Endothelial cell of umbilical vein (primary cell): ENCODE measurements at regions not wholly inside any gene's neighbourhood (a gene's known extent, or its start where the extent isn't known, plus 50 kb on each side); places are given as distances from the start of the nearest gene placed in this dataset.

ENCODE experiments used
- BruUV-seq: library from RNA; stranded (reverse); fragments of 400-500 nt; replicated peaks from 2 replicates; lab custom pipeline; 2021; lab: Mats Ljungman, UMichigan
- CTCF ChIA-PET: fragments of 300-600, 350-600 bp; sonication (Branson Sonifier 250); formaldehyde crosslinking; loops from one replicate; lab custom pipeline; 2021; ENCODE audit warnings: antibody characterized with exemption, inconsistent platforms; lab: Charles Lee
- POLR2A ChIA-PET: fragments of 300-600, 350-600 bp; sonication (Branson Sonifier 250); formaldehyde crosslinking; loops from one replicate; lab custom pipeline; 2021; ENCODE audit warnings: antibody characterized with exemption, inconsistent platforms; lab: Charles Lee
- DNase-seq: peaks from one replicate; pipeline ENCODE4 v3.0.0-alpha.2; 2011; ENCODE audit warnings: low read depth, low spot score
- FAIRE-seq: peaks from 2 replicates; lab custom pipeline; 2011; peaks lifted over from hg19 to GRCh38; lab: Jason Lieb, UNC
- H2AFZ ChIP-seq: 2 replicates; pipeline ENCODE4 v1.6.0; 2012; ENCODE audit warnings: low read depth, low read length, control low read depth, inconsistent platforms
- H3K27ac ChIP-seq: 2 replicates; pipeline ENCODE4 v1.5.1; 2011; ENCODE audit warnings: low read depth, mild to moderate bottlenecking, control low read depth, low read length, moderate library complexity; ENCODE audit not compliant: insufficient read depth
- H3K27me3 ChIP-seq, 2 experiments: 2 replicates each; pipeline versions ENCODE4 v1.6.0 to v1.6.1; 2011; ENCODE audit warnings: low read length in 2 of 2, mixed read lengths in 1 of 2; ENCODE audit not compliant: control insufficient read depth in 2 of 2, insufficient read depth in 2 of 2
- H3K36me3 ChIP-seq, 2 experiments: 2 replicates in 1 of 2; 3 replicates in 1 of 2; pipeline ENCODE4 v1.5.1; 2011; ENCODE audit warnings: low read length in 2 of 2, mild to moderate bottlenecking in 1 of 2, moderate library complexity in 1 of 2; ENCODE audit not compliant: control insufficient read depth in 2 of 2, insufficient read depth in 2 of 2; ENCODE audit errors: extremely low read depth in 1 of 2
- H3K4me1 ChIP-seq: 3 replicates; pipeline ENCODE4 v1.5.1; 2011; ENCODE audit warnings: mild to moderate bottlenecking, low read length; ENCODE audit not compliant: control insufficient read depth, insufficient read depth; ENCODE audit errors: extremely low read depth
- H3K4me2 ChIP-seq: 2 replicates; pipeline ENCODE4 v1.6.1; 2011; ENCODE audit warnings: low read length, control low read depth, mixed read lengths; ENCODE audit not compliant: insufficient read depth
- H3K4me3 ChIP-seq, 3 experiments: fragments of 200-600 bp in 1 of 3; sonication (generic), shearing (Covaris generic) in 1 of 3; replicated peaks in 1 of 3; 2 replicates each; pipeline ENCODE4 v1.5.1; 2011 to 2016; ENCODE audit warnings: control low read depth in 3 of 3, low read length in 3 of 3, mild to moderate bottlenecking in 2 of 3, inconsistent platforms in 1 of 3, low read depth in 1 of 3, moderate library complexity in 1 of 3; ENCODE audit not compliant: insufficient read depth in 1 of 3
- H3K79me2 ChIP-seq: 2 replicates; pipeline ENCODE4 v1.6.0; 2012; ENCODE audit warnings: low read length, inconsistent platforms; ENCODE audit not compliant: control insufficient read depth, insufficient read depth
- H3K9ac ChIP-seq: replicated peaks from 2 replicates; pipeline ENCODE3; 2011; ENCODE audit warnings: low read length, control low read depth; ENCODE audit not compliant: insufficient read depth; ENCODE audit errors: extremely low read depth
- H3K9me1 ChIP-seq: replicated peaks from 3 replicates; pipeline ENCODE4 v1.6.0; 2011; ENCODE audit warnings: mild to moderate bottlenecking, low read length; ENCODE audit not compliant: control insufficient read depth, insufficient read depth; ENCODE audit errors: extremely low read depth
- H3K9me3 ChIP-seq: replicated peaks from 2 replicates; pipeline ENCODE4 v1.5.1; 2012; ENCODE audit warnings: low read length, inconsistent platforms; ENCODE audit not compliant: control insufficient read depth, insufficient read depth
- H4K20me1 ChIP-seq: replicated peaks from 2 replicates; pipeline ENCODE3; 2011; ENCODE audit warnings: mild to moderate bottlenecking, low read length; ENCODE audit not compliant: control insufficient read depth, insufficient read depth; ENCODE audit errors: extremely low read depth
- EZH2 ChIP-seq: IDR thresholded peaks from 2 replicates; pipeline ENCODE4 v1.6.1; 2012; ENCODE audit warnings: borderline replicate concordance, low read depth, mild to moderate bottlenecking, moderate library complexity, low read length, inconsistent platforms; ENCODE audit not compliant: severe bottlenecking
- FOS ChIP-seq: IDR thresholded peaks from 2 replicates; pipeline ENCODE4 v1.6.1; 2011; ENCODE audit warnings: mild to moderate bottlenecking, low read length, moderate library complexity, borderline replicate concordance; ENCODE audit not compliant: insufficient read depth
- GATA2 ChIP-seq: IDR thresholded peaks from 2 replicates; pipeline ENCODE4 v1.7.0; 2011; ENCODE audit warnings: low read depth, mild to moderate bottlenecking, moderate library complexity, mixed read lengths, low read length; ENCODE audit not compliant: insufficient read length, insufficient read depth
- JUN ChIP-seq: IDR thresholded peaks from 2 replicates; pipeline ENCODE4 v1.6.1; 2011; ENCODE audit warnings: borderline replicate concordance, low read depth; ENCODE audit not compliant: insufficient read length, insufficient read depth
- MYC ChIP-seq: IDR thresholded peaks from one replicate; pipeline ENCODE4 v1.6.1; 2011; ENCODE audit warnings: mild to moderate bottlenecking, low read depth, low read length
- POLR2A ChIP-seq: IDR thresholded peaks from 2 replicates; pipeline ENCODE4 v1.6.1; 2012; ENCODE audit warnings: low read depth, mild to moderate bottlenecking, control low read depth, low read length
- POLR2AphosphoS5 ChIP-seq: IDR thresholded peaks from 2 replicates; pipeline ENCODE4 v1.6.1; 2012; ENCODE audit warnings: low read depth, mild to moderate bottlenecking, control low read depth, low read length, moderate library complexity; ENCODE audit not compliant: insufficient read depth
- dilution Hi-C: fragments of 300-500 bp; cut with MboI; formaldehyde crosslinking; loops from one replicate; pipeline ENCODE4 v1.15.0; 2019; ENCODE audit warnings: low sequenced_read_pairs; ENCODE audit not compliant: extremely low pct_ligation_motif_present
- intact Hi-C: fragments of 100-400 bp; cut with micrococcal nuclease; formaldehyde crosslinking; loops from one replicate; pipeline ENCODE4 v1.10.0; 2022
- TF ChIP-seq, protein P1 (sequence below), 2 donors: IDR thresholded peaks; 1 replicate in 1 of 2; 2 replicates in 1 of 2; pipeline ENCODE4 v1.5.1; 2011; ENCODE audit warnings: low read length in 2 of 2, mild to moderate bottlenecking in 2 of 2, moderate library complexity in 2 of 2, control low read depth in 1 of 2, inconsistent platforms in 1 of 2, low read depth in 1 of 2; ENCODE audit not compliant: insufficient read depth in 1 of 2; ENCODE audit errors: extremely low read depth in 1 of 2
- TF ChIP-seq, protein P2 (sequence below): IDR thresholded peaks from 2 replicates; pipeline ENCODE4 v1.6.1; 2011; ENCODE audit not compliant: insufficient read depth, insufficient read length

DNA sequence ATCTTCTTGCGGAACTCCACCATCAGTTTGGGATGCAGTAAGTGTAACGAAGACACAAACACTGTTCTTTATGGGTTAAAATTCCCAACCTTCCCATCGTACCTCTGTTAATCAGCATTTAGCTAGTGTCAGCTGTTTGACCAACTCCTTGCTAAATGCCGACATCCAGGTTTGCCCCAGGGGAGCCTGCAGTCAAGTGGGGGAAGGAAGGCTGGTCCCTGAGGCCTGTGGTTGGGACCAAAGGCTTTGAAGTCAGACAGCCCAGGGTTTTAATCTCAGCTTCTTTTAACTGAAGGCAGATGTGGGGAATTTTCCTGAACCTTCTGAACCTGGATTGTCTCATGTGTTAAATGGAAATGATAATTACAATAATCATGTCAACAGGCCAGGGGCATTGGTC lies 443.7 kb downstream of the GLRX3 start:
- DNase-seq (no peak), FAIRE-seq (no peak)
- no peak overlapping the region for H3K4me3 ChIP-seq
- H3K4me2 ChIP-seq = no peak overlapping the region
- peaks cover 7% of the 10 kb centered on the region for H3K9me3 ChIP-seq
- ChIA-PET POLR2A (no interaction called here), CTCF (no interaction called here)
- H3K27me3 ChIP-seq = no peaks in the 10 kb centered on the region
- intact Hi-C loops = no loop called here
- no peak overlapping the region for H2AFZ ChIP-seq
- H3K36me3 ChIP-seq = no peaks in the 10 kb centered on the region
- H3K79me2 ChIP-seq = no peaks in the 10 kb centered on the region
- no peaks in the 10 kb centered on the region for H4K20me1 ChIP-seq
- dilution Hi-C loops = no loop called here
- H3K9me1 ChIP-seq = no peaks in the 10 kb centered on the region
- no peak overlapping the region for H3K9ac ChIP-seq
- H3K27ac ChIP-seq = no peak overlapping the region
- no TSS peak for BruUV-seq
- no peak for TF ChIP-seq POLR2AphosphoS5
- no peak for TF ChIP-seq EZH2
- TF ChIP-seq JUN = no peak
- TF ChIP-seq, protein P1, sequence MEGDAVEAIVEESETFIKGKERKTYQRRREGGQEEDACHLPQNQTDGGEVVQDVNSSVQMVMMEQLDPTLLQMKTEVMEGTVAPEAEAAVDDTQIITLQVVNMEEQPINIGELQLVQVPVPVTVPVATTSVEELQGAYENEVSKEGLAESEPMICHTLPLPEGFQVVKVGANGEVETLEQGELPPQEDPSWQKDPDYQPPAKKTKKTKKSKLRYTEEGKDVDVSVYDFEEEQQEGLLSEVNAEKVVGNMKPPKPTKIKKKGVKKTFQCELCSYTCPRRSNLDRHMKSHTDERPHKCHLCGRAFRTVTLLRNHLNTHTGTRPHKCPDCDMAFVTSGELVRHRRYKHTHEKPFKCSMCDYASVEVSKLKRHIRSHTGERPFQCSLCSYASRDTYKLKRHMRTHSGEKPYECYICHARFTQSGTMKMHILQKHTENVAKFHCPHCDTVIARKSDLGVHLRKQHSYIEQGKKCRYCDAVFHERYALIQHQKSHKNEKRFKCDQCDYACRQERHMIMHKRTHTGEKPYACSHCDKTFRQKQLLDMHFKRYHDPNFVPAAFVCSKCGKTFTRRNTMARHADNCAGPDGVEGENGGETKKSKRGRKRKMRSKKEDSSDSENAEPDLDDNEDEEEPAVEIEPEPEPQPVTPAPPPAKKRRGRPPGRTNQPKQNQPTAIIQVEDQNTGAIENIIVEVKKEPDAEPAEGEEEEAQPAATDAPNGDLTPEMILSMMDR (IDR thresholded peaks at IDR 0.05; ENCODE audit: extremely low read depth in 1 of 2, insufficient read depth in 1 of 2, low read depth in 1 of 2, low read length in 2 of 2) = no peak
- TF ChIP-seq GATA2 = no peak
- TF ChIP-seq, protein P2, sequence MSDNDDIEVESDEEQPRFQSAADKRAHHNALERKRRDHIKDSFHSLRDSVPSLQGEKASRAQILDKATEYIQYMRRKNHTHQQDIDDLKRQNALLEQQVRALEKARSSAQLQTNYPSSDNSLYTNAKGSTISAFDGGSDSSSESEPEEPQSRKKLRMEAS = no peak
- TF ChIP-seq FOS = no peak
- TF ChIP-seq POLR2A = no peak
- no peak for TF ChIP-seq MYC
- H3K4me1 ChIP-seq = no peaks in the 10 kb centered on the region
